GM21576 (cell line): ENCODE measurements at regions not wholly inside any gene's neighbourhood (a gene's known extent, or its start where the extent isn't known, plus 50 kb on each side); places are given as distances from the start of the nearest gene placed in this dataset.

Source experiments
- ATAC-seq: cut with Tn5 transposase; IDR thresholded peaks from one replicate; pipeline ENCODE4 v1.9.1; 2021; ENCODE audit warnings: mild to moderate bottlenecking, moderate library complexity; ENCODE audit not compliant: unreplicated experiment

DNA sequence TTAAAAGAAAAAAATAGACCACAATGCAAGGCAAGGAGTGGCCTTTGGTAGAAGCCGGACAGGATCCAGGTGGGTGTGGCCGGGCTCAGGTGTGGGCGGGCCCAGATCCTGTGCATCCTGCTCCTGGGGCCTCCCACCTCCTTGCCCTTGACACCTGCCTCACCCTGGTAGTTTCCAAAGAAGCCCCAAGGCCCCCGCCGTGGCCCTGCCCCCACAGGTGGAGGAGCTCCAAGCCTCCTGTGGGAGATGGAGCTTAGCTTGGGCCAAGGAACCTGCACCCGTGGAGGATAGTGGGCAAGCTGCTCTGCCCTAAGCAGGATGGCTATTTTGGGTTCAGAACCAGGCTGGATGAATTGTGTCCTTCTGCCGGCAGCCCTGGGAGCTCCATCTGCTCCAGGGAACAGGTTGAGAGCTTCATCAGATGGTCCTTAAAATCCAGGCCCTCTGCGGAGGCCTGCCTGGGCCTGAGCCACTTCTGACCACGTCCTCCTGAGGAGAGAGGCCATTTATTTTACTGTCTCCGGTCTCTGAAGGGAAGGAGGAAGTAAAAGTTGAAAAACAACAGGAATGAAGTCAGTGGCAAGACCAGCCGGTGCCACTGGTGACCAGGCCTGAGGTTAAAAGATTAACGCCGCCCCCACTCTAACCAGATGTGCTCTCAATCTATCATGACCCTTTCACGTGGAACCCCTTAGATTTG, 53.9 kb upstream of the KLF13 start:
- ATAC-seq = no peak

DNA sequence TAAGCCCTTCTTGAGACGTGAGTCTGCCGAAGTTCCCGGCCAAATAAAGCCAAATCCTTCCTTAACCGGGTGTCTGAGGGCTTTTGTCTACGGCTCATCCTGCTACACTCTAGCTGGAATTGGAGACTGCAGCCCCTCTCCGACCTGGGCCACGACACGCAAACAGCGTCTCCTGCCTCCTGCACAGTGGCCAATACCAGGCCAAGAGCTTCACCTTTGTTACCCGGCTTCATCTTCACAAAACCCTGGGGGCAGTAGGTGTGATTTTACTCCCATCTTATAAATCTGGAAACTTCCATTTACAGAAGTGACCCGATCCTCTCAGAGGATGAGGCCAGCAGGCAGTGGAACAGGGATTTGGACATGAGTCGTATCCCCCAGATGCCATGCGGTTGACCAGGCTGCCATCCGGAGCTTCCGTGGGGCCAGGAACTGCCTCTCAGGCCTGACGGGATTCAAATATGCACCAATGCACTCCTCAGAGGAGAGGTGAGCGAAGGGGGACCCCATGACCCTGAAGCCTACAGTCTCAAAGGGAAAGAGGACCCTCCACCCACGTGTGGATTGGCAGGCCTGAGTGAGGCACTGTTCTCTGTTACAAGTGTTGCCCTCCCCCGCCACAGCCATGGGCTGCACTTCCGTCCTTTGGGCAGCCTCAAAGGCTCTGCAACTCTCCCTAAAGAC, 53.2 kb upstream of the KLF13 start:
- no peak for ATAC-seq

- no peak for ATAC-seq
Measured at GRCh38 chr15:31274496-31275330, 51.9 kb upstream of the KLF13 start.

- no peak for ATAC-seq
Measured at GRCh38 chr15:31275331-31276262, 51.0 kb upstream of the KLF13 start.

GRCh38 chr15:31276596-31277298, 49.9 kb upstream of the KLF13 start:
- ATAC-seq = no peak
